Spleen (tissue), 7 donors: ENCODE measurements at regions not wholly inside any gene's neighbourhood (a gene's known extent, or its start where the extent isn't known, plus 50 kb on each side); places are given as distances from the start of the nearest gene placed in this dataset.

Experiments used
- CTCF ChIP-seq, 11 experiments: fragments of 200-600 bp in 7 of 11; fragments of 450-650 bp in 4 of 11; sonication (generic) in 4 of 11; IDR thresholded peaks in 8 of 11; conservative IDR thresholded peaks in 3 of 11; 1 replicate in 7 of 11; 2 replicates in 4 of 11; pipeline versions ENCODE4 v1.4.0 to v1.8.0; 2016 to 2021; ENCODE audit warnings: antibody characterized with exemption in 11 of 11, inconsistent platforms in 4 of 11, mild to moderate bottlenecking in 1 of 11
- POLR2A ChIP-seq, 3 donors: fragments of 450-650 bp; IDR thresholded peaks; one replicate each; pipeline ENCODE4 v1.5.1; 2017; ENCODE audit warnings: antibody characterized with exemption in 3 of 3, mild to moderate bottlenecking in 1 of 3
- POLR2AphosphoS5 ChIP-seq, 3 donors: sonication (generic); formaldehyde crosslinking; IDR thresholded peaks; one replicate each; pipeline ENCODE4 v1.5.1; 2017; ENCODE audit warnings: antibody characterized with exemption in 3 of 3
- donor health status: DM: no; HTN: no; CAD: no; lungs with moderate emphysema.
- donor health status: DM: no; HTN: no; CAD: no.
- donor health status: DM: no; HTN: no; CAD: no.

- TF ChIP-seq CTCF (IDR thresholded peaks at IDR 0.05 in 8 of 11, conservative IDR thresholded peaks at IDR 0.05 in 3 of 11) (no peak), POLR2A (IDR thresholded peaks at IDR 0.05) (no peak), POLR2AphosphoS5 (IDR thresholded peaks at IDR 0.05) (no peak)
Measured at GRCh38 chr5:27491047-27491446, 452.7 kb upstream of the CDH9 start.
